GM12801 (cell line): ENCODE measurements at regions not wholly inside any gene's neighbourhood (a gene's known extent, or its start where the extent isn't known, plus 50 kb on each side); places are given as distances from the start of the nearest gene placed in this dataset.

ENCODE experiments used
- TF ChIP-seq, protein P1 (sequence below): IDR thresholded peaks from one replicate; pipeline ENCODE4 v1.5.1; 2011; ENCODE audit warnings: control low read depth; ENCODE audit not compliant: insufficient read length; ENCODE audit errors: extremely low read depth

DNA sequence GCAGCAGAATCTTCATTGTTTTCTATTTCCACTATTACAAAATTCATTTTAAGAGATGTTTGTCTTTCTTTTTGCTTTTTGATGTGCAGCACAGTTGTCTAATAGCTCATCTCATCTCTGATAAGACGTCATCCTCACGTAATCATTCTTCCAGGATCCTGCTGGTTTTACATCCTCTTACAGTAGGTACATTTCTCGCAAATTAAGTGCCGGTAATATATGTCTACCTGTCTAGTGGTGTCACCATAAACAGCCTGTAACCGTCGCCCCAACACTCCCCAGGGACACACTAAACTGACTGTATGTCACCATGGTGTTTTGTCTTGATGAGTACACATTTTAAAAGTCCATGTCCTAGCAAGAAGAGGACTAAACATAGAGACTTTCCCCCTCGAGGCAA lies 94.5 kb upstream of the VSTM2B start:
- TF ChIP-seq, protein P1, sequence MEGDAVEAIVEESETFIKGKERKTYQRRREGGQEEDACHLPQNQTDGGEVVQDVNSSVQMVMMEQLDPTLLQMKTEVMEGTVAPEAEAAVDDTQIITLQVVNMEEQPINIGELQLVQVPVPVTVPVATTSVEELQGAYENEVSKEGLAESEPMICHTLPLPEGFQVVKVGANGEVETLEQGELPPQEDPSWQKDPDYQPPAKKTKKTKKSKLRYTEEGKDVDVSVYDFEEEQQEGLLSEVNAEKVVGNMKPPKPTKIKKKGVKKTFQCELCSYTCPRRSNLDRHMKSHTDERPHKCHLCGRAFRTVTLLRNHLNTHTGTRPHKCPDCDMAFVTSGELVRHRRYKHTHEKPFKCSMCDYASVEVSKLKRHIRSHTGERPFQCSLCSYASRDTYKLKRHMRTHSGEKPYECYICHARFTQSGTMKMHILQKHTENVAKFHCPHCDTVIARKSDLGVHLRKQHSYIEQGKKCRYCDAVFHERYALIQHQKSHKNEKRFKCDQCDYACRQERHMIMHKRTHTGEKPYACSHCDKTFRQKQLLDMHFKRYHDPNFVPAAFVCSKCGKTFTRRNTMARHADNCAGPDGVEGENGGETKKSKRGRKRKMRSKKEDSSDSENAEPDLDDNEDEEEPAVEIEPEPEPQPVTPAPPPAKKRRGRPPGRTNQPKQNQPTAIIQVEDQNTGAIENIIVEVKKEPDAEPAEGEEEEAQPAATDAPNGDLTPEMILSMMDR = no peak

DNA sequence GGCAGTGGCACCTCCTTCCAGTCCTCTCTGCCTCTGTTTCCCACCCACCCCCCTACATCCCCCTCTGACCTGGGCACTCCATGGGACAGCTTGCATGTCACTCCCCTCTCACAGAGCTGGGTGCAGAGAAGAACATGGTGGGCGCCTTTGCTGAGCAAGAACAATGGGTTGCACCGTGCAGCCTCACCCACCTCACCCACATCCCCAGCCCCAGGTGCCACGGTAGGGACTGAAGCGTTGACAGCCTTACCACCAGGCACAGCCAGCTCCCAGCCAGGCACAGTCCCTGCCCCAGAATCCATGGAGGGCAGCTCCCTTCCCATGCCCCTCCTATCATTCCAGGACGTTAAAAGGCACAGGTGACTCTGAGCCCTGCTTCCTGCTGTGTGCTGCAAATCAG lies 93.1 kb upstream of the VSTM2B start:
- TF ChIP-seq, protein P1 = no peak

DNA sequence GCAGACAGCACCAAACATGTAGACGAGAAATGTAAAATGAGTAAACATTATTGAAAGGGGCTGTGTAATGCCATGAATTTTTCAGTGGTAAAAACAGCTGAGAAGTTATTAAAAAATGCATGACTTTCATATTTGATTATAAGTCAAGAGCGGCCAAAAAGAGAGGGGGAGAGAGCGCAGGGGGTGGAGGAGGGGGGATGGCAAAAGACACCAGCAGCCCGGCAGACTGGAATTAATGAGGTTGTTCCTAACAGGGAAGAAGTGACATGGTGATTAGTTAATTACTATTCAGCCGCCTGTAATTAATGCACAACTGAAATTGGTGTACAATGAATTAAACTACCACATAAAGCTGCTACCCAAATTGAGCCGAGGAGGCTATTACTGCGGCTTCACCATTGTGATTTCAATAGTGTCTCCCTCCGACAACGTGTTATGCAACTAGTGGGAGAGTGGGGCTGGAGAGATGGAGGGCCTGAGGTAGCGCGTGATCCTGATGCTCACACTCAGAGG lies 89.1 kb upstream of the VSTM2B start:
- TF ChIP-seq, protein P1 = no peak

DNA sequence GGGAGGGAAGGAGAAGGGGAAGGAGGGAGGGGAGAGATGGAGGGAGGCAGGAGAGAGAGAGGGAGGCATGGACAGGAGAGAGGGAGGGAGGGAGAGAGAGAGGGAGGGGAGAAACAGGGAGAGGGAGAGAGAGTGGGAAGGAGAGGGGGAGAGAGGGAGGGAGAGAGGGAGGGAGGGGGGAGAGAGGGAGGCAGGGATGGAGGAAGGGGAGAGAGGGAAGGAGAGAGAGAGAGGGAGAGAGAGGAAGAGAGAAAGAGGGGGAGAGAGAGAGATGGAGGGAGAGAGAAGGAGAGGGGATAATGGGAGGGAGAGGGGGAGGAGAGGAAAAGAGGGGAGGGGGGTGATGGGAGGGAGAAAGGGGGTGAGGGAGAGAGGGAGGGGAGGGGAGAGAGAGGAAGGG lies 86.8 kb upstream of the VSTM2B start:
- TF ChIP-seq, protein P1 = no peak

DNA sequence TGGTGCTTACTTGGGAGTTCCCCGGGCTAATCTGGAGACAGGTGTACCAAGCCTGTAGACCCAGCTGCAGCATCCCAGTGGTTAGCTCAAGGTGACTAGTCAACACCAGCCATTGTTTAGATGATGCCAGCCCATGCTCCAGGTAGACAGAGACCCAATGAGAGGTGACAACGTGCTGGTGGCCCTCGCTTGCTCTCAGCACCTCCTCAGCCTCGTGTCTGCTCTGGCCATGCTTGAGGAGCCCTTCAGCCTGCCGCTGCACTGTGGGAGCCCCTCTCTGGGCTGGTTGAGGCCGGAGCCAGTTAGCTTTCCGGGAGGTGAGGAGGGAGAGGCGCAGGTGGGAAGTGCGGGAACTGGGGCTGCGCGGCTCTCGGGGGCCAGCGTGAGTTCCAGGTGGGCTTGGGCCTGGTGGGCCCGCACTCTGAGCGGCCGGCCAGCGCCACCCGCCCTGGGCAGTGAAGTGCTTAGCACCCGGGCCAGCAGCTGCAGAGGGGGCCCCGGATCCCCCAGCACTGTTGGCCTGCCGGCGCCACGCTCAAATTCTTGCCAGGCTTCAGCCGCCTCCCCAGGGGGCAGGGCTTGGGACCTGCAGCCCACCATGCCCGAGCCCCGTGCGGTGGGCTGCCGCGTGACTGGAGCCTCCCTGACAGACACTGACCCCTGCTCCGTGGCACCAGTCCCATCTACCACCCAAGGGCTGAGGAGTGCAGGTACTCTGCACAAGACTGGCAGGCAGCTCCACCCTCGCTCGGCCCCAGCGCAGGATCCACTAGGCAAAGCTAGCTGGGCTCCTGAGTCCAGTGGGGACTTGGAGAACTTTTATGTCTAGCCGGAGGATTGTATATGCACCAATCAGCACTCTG lies 85.9 kb upstream of the VSTM2B start:
- TF ChIP-seq, protein P1 = no peak

DNA sequence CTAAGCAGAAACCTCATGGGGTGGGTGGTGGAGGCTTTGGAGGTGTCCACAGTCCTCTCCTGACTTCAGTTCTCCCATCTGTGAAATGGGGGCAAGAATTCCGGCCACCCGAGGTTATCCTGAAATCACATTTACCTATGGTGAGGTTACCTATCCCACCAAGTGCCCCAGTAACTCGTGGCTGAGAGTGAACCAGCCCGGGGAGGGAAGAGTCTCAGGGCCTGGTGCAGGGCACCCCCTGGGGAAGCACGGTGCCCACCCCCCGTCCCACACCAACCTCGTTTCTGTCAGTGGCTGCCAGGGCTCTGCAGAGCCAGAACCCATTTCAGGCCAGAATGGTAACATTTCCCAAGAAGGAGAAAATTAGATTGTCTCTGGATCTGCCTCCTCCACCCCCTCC lies 83.7 kb upstream of the VSTM2B start:
- TF ChIP-seq, protein P1 = no peak

DNA sequence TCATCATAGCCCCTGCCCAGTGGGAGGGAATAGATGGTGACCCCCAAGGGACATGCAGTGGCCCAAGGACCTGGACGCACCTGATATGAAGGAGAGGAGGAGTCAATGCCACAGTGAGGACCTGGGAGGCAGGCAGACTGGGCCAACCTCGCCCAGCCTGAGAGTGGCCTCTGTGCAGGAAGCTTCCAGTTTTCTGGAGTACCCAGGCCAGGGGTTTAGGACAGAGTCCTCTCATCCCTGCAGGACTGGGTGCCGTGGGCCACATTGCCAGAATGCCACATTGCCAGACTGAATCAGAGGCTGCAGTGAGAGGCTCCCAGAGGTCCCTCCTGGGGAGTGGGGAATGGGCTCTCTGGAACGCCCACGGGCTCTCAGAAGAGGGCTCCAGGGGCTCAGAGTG lies 82.9 kb upstream of the VSTM2B start:
- TF ChIP-seq, protein P1 = no peak
